MM.1S (cell line): ENCODE measurements at regions not wholly inside any gene's neighbourhood (a gene's known extent, or its start where the extent isn't known, plus 50 kb on each side); places are given as distances from the start of the nearest gene placed in this dataset.

ENCODE experiments used
- DNase-seq: peaks from one replicate; pipeline ENCODE4 v3.0.0-alpha.2; 2015
- H2AFZ ChIP-seq: fragments of 300-600 bp; sonication (generic); 2 replicates; pipeline ENCODE4 v1.6.0; 2016; ENCODE audit warnings: antibody characterized with exemption, low read length
- H3F3A ChIP-seq: fragments of 300-600 bp; sonication (generic); 2 replicates; pipeline ENCODE4 v1.6.1; 2016; ENCODE audit warnings: mild to moderate bottlenecking, antibody characterized with exemption, low read length, moderate library complexity, mixed read lengths; ENCODE audit not compliant: insufficient read depth
- H3K27ac ChIP-seq: fragments of 300-600 bp; sonication (generic); 2 replicates; pipeline ENCODE4 v1.5.1; 2016; ENCODE audit warnings: mild to moderate bottlenecking, low read length
- H3K27me3 ChIP-seq: fragments of 300-600 bp; sonication (generic); replicated peaks from 2 replicates; pipeline ENCODE4 v1.6.0; 2016; ENCODE audit warnings: low read length; ENCODE audit not compliant: insufficient read depth
- H3K36me3 ChIP-seq: fragments of 300-600 bp; sonication (generic); replicated peaks from 2 replicates; pipeline ENCODE4 v1.6.1; 2016; ENCODE audit warnings: mild to moderate bottlenecking, low read length, mixed read lengths; ENCODE audit not compliant: insufficient read depth
- H3K4me1 ChIP-seq: fragments of 300-600 bp; sonication (generic); 2 replicates; pipeline ENCODE4 v1.6.1; 2016; ENCODE audit warnings: low read length, mixed read lengths
- H3K4me2 ChIP-seq: fragments of 300-600 bp; sonication (generic); 2 replicates; pipeline ENCODE4 v1.6.0; 2016; ENCODE audit warnings: low read depth, low read length
- H3K4me3 ChIP-seq: fragments of 300-600 bp; sonication (generic); 2 replicates; pipeline ENCODE4 v1.5.1; 2016; ENCODE audit warnings: low read length, mixed read lengths
- H3K79me2 ChIP-seq: fragments of 300-600 bp; sonication (generic); 2 replicates; pipeline ENCODE4 v1.6.1; 2016; ENCODE audit warnings: mixed run types, low read length, mixed read lengths
- H3K9ac ChIP-seq: fragments of 300-600 bp; sonication (generic); 2 replicates; pipeline ENCODE4 v1.6.1; 2016; ENCODE audit warnings: low read length, mixed read lengths
- H3K9me2 ChIP-seq: fragments of 300-600 bp; sonication (generic); replicated peaks from 2 replicates; pipeline ENCODE4 v1.6.1; 2016; ENCODE audit warnings: mild to moderate bottlenecking, low read length, mixed read lengths; ENCODE audit not compliant: insufficient read depth
- H3K9me3 ChIP-seq: fragments of 300-600 bp; sonication (generic); replicated peaks from 2 replicates; pipeline ENCODE4 v1.6.1; 2016; ENCODE audit warnings: mild to moderate bottlenecking, low read length, mixed read lengths; ENCODE audit not compliant: insufficient read depth
- H4K20me1 ChIP-seq: fragments of 300-600 bp; sonication (generic); 2 replicates; pipeline ENCODE4 v1.6.1; 2016; ENCODE audit warnings: mild to moderate bottlenecking, low read length, moderate library complexity, mixed read lengths; ENCODE audit not compliant: insufficient read depth
- EZH2 ChIP-seq: fragments of 300-600 bp; sonication (generic); optimal IDR thresholded peaks from 2 replicates; pipeline ENCODE3; 2017; ENCODE audit warnings: low read depth, mild to moderate bottlenecking, antibody characterized with exemption, low read length, mixed read lengths
- EZH2phosphoT487 ChIP-seq: fragments of 300-600 bp; sonication (generic); IDR thresholded peaks from 2 replicates; pipeline ENCODE4 v1.6.1; 2018; ENCODE audit warnings: antibody characterized with exemption, low read length
- TF ChIP-seq, protein P1 (sequence below): fragments of 300-600 bp; sonication (generic); IDR thresholded peaks from 2 replicates; pipeline ENCODE4 v1.5.1; 2016; ENCODE audit warnings: antibody characterized with exemption, low read length, mixed read lengths

DNA sequence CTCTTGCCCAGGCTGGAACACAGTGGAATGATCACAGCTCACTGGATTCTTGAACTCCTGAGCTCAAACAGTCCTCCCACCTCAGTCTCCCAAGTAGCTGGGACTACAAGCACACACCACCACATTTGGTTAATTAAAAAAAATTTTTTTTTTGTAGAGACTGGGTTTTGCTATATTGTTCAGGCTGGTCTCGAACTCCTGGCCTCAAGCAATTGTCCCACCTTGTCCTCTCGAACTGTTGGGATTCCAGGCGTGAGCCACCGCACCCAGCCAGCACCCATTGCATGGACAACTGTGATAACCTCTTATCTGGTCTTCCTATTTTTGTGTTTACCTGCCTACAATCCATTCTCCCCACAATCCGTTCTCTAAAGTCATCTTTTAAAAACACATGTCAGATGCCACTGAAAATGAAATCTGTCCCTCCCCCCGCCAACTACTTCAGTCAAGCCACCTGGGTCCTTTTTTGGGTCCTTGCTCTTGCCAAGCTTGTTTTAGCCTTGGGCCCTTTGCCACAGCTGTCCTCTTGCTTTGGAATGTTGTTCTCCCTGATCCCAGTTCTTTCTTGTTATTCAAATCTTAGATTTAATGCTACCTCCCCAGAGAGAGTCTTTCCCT, 250.5 kb downstream of the PIK3R1 start:
- no peak for TF ChIP-seq EZH2
- no peak for TF ChIP-seq EZH2phosphoT487
- TF ChIP-seq, protein P1, sequence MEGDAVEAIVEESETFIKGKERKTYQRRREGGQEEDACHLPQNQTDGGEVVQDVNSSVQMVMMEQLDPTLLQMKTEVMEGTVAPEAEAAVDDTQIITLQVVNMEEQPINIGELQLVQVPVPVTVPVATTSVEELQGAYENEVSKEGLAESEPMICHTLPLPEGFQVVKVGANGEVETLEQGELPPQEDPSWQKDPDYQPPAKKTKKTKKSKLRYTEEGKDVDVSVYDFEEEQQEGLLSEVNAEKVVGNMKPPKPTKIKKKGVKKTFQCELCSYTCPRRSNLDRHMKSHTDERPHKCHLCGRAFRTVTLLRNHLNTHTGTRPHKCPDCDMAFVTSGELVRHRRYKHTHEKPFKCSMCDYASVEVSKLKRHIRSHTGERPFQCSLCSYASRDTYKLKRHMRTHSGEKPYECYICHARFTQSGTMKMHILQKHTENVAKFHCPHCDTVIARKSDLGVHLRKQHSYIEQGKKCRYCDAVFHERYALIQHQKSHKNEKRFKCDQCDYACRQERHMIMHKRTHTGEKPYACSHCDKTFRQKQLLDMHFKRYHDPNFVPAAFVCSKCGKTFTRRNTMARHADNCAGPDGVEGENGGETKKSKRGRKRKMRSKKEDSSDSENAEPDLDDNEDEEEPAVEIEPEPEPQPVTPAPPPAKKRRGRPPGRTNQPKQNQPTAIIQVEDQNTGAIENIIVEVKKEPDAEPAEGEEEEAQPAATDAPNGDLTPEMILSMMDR, result no peak
- H3K27ac ChIP-seq, result no peak overlapping the region
- no peaks in the 10 kb centered on the region for H3K9me3 ChIP-seq
- H4K20me1 ChIP-seq, result no peaks in the 10 kb centered on the region
- no peaks in the 10 kb centered on the region for H3K4me1 ChIP-seq
- H3K79me2 ChIP-seq, result no peaks in the 10 kb centered on the region
- no peaks in the 10 kb centered on the region for H3K27me3 ChIP-seq
- no peaks in the 10 kb centered on the region for H3K9me2 ChIP-seq
- no peaks in the 10 kb centered on the region for H3K36me3 ChIP-seq
- H3K9ac ChIP-seq, result no peak overlapping the region
- no peak overlapping the region for H3K4me2 ChIP-seq
- DNase-seq, result no peak
- H2AFZ ChIP-seq, result no peak overlapping the region
- H3K4me3 ChIP-seq, result no peak overlapping the region
- no peaks in the 10 kb centered on the region for H3F3A ChIP-seq

- Histone ChIP-seq H3K9me2 (no peaks in the 10 kb centered on the region), H3K27me3 (no peaks in the 10 kb centered on the region)
- DNase-seq, result no peak
Measured at GRCh38 chr5:68467208-68467607, 251.7 kb downstream of the PIK3R1 start.

DNA sequence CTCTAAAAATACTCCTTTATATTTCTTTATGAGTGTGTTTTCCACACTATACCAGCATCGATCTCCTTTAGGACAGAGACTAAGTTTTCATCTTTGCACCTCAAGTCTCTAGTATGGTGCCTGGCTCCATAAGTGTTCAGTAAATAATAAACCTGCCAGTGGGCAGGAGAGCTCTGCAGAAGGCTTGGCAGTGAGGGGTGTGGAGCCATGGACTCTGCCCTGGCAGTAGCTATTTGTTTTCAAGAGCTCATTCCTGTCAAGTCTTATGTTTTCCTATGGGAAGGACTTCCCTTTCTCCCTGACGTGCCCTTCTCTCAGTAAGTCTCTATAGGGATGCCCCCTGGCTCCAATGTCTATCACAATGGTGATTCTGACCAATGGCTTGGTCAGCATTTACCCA, 252.2 kb downstream of the PIK3R1 start:
- Histone ChIP-seq H3K9me2 (no peaks in the 10 kb centered on the region), H3K36me3 (no peaks in the 10 kb centered on the region), H3K9ac (no peak overlapping the region), H3K27me3 (no peaks in the 10 kb centered on the region), H3K4me1 (no peaks in the 10 kb centered on the region), H3K27ac (no peak overlapping the region), H3F3A (no peaks in the 10 kb centered on the region), H4K20me1 (no peaks in the 10 kb centered on the region), H2AFZ (no peak overlapping the region), H3K4me2 (no peak overlapping the region), H3K9me3 (no peaks in the 10 kb centered on the region), H3K79me2 (no peaks in the 10 kb centered on the region), H3K4me3 (no peak overlapping the region)
- TF ChIP-seq EZH2, result no peak
- TF ChIP-seq EZH2phosphoT487, result no peak
- TF ChIP-seq, protein P1, result no peak
- DNase-seq, result no peak

More at GRCh38 chr5:68467208-68467607, 251.7 kb downstream of the PIK3R1 start:
- Histone ChIP-seq H4K20me1 (no peaks in the 10 kb centered on the region), H2AFZ (no peak overlapping the region), H3K79me2 (no peaks in the 10 kb centered on the region), H3K36me3 (no peaks in the 10 kb centered on the region), H3K9ac (no peak overlapping the region), H3K4me3 (no peak overlapping the region), H3K4me2 (no peak overlapping the region), H3F3A (no peaks in the 10 kb centered on the region), H3K9me3 (no peaks in the 10 kb centered on the region), H3K4me1 (no peaks in the 10 kb centered on the region), H3K27ac (no peak overlapping the region)
- no peak for TF ChIP-seq EZH2phosphoT487
- no peak for TF ChIP-seq EZH2
- TF ChIP-seq, protein P1, result no peak
